ENCODE measurements at regions not wholly inside any gene's neighbourhood (a gene's known extent, or its start where the extent isn't known, plus 50 kb on each side); places are given as distances from the start of the nearest gene placed in this dataset.

DNA sequence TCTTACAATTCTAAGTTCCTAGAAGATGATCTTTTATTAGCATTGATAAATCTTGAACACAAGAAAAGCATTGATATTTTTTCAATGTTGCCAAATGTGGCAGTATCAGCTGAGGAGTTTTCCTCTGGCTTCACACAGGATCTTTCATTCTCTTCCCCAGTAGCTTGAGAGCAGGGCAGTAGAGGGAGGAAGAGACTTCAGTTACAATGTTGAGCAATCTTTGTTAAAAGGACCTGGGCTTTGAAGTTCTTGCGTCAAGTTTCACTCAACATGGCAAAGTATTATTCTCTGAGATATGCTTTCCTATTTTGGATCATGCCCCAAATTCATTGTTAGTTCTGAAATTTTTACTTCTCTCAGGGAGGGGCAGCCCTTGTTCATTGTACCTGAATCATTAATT, 238.0 kb downstream of the COL12A1 start:
- H3K4me2 ChIP-seq (ENCODE audit: insufficient read depth, low read length) = no peak overlapping the region
- intact Hi-C loops (cut with micrococcal nuclease) (no loop called here), in situ Hi-C loops (cut with MboI) (no loop called here)
- DNase-seq (ENCODE audit: extremely low read depth in 1 of 4, low spot score in 3 of 4) (no peak), FAIRE-seq (no peak), ATAC-seq (no peak)
- no peak overlapping the region for H3K9ac ChIP-seq (ENCODE audit: insufficient read depth in 1 of 2, low read depth in 2 of 2, low read length in 2 of 2)
- BruUV-seq (replicated peaks) = no TSS peak
- H3K9me1 ChIP-seq (ENCODE audit: control insufficient read depth, insufficient read depth, low read length) = no peaks in the 10 kb centered on the region
- H3K4me1 ChIP-seq (replicated peaks in 1 of 2; ENCODE audit: control insufficient read depth in 2 of 2, insufficient read depth in 2 of 2, low read length in 2 of 2) = no peaks in the 10 kb centered on the region
- H3K4me3 ChIP-seq = no peak overlapping the region
- no peaks in the 10 kb centered on the region for H4K20me1 ChIP-seq (replicated peaks; ENCODE audit: control insufficient read depth, insufficient read depth, low read length)
- no peaks in the 10 kb centered on the region for H3K36me3 ChIP-seq (ENCODE audit: control insufficient read depth, insufficient read depth, low read length)
- no peaks in the 10 kb centered on the region for H3K27me3 ChIP-seq (ENCODE audit: control insufficient read depth in 2 of 2, insufficient read depth in 2 of 2, low read length in 2 of 2)
- ChIA-PET POLR2A (no interaction called here), CTCF (ENCODE audit: low intra/inter-chr PET ratio) (no interaction called here)
- no peak overlapping the region for H3K27ac ChIP-seq (ENCODE audit: extremely low read depth, low read depth, low read length)
- H3K79me2 ChIP-seq (ENCODE audit: control insufficient read depth, insufficient read depth, low read length) = no peaks in the 10 kb centered on the region
- WGBS (ENCODE audit: insufficient coverage, low coverage, missing lambda C conversion rate) = 36% methylated on average over 1 of the region's 1 CpG
- no peak overlapping the region for H2AFZ ChIP-seq (ENCODE audit: low read depth, low read length)
- no peaks in the 10 kb centered on the region for H3K9me3 ChIP-seq (replicated peaks; ENCODE audit: control insufficient read depth, insufficient read depth, low read depth, low read length)
- no peak for TF ChIP-seq WHSC1 (IDR thresholded peaks at IDR 0.05; ENCODE audit: low read length)
- TF ChIP-seq, protein P1, sequence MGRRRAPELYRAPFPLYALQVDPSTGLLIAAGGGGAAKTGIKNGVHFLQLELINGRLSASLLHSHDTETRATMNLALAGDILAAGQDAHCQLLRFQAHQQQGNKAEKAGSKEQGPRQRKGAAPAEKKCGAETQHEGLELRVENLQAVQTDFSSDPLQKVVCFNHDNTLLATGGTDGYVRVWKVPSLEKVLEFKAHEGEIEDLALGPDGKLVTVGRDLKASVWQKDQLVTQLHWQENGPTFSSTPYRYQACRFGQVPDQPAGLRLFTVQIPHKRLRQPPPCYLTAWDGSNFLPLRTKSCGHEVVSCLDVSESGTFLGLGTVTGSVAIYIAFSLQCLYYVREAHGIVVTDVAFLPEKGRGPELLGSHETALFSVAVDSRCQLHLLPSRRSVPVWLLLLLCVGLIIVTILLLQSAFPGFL (CRISPR knock-in tag; IDR thresholded peaks at IDR 0.05) = no peak
- TF ChIP-seq RUNX1 (IDR thresholded peaks at IDR 0.05; ENCODE audit: low read depth) = no peak
- TF ChIP-seq CBX8 (IDR thresholded peaks at IDR 0.05; ENCODE audit: borderline replicate concordance, extremely low read depth, low read depth, low read length, poor library complexity, severe bottlenecking) = no peak
- TF ChIP-seq, protein P2, sequence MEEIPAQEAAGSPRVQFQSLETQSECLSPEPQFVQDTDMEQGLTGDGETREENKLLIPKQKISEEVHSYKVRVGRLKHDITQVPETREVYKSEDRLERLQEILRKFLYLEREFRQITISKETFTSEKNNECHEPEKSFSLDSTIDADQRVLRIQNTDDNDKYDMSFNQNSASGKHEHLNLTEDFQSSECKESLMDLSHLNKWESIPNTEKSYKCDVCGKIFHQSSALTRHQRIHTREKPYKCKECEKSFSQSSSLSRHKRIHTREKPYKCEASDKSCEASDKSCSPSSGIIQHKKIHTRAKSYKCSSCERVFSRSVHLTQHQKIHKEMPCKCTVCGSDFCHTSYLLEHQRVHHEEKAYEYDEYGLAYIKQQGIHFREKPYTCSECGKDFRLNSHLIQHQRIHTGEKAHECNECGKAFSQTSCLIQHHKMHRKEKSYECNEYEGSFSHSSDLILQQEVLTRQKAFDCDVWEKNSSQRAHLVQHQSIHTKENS (CRISPR knock-in tag; IDR thresholded peaks at IDR 0.05) = no peak

Measured in K562 (cell line).